Cardiac fibroblast (primary cell): ENCODE measurements at regions not wholly inside any gene's neighbourhood (a gene's known extent, or its start where the extent isn't known, plus 50 kb on each side); places are given as distances from the start of the nearest gene placed in this dataset.
A peak's percentile ranks its signal among the peaks of the same experiment; 100 is the strongest.

Experiments used
- DNase-seq, 2 donors: peaks; one replicate each; pipeline versions ENCODE4 v3.0.0 to v3.0.0-alpha.2; 2010; ENCODE audit warnings: low read depth in 2 of 2
- H3K4me3 ChIP-seq, 2 donors: replicated peaks in 1 of 2; 1 replicate in 1 of 2; 2 replicates in 1 of 2; pipeline ENCODE4 v1.5.1; 2011; ENCODE audit warnings: low read depth in 2 of 2, low read length in 2 of 2, mild to moderate bottlenecking in 2 of 2, moderate library complexity in 1 of 2
- CTCF ChIP-seq: IDR thresholded peaks from one replicate; pipeline ENCODE4 v1.5.1; 2011; ENCODE audit warnings: low read depth, mild to moderate bottlenecking, low read length, inconsistent platforms

GRCh38 chr12:116339062-116339461 is 61.6 kb upstream of the MED13L start:
- H3K4me3 ChIP-seq = no peak overlapping the region
- TF ChIP-seq CTCF = no peak
- DNase-seq = no peak

DNA sequence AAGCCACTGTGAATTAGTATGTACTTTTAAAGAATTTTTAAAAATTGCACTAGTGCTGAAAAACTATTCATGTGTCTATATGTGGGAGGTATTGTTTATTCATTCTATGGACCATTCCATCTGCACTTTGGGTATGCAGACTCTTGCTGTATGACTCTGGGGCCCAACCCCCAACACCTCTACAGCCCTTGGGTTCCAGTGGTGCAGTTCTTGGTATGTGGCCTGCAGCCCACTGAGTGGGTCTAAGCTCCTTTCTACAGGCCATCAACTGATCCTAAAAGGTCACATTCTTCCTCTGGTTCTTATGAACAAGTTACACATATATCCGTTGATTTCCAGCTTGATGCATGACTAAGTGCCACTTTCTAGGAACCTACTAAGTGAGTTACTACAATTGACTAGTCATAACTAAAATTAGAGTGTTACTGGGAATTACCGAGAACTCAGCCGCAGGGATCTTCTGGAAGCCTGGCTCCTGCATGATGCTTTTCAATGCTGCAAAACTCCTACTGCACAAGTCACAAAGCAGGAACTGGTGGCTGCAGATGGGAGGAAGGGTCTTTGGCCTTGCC is 62.4 kb upstream of the MED13L start:
- TF ChIP-seq CTCF = no peak
- H3K4me3 ChIP-seq = no peak overlapping the region
- DNase-seq = peak; percentile 20 to 40

GRCh38 chr12:116343331-116343884 is 65.9 kb upstream of the MED13L start:
- DNase-seq = no peak
- H3K4me3 ChIP-seq = no peak overlapping the region
- no peak for TF ChIP-seq CTCF

DNA sequence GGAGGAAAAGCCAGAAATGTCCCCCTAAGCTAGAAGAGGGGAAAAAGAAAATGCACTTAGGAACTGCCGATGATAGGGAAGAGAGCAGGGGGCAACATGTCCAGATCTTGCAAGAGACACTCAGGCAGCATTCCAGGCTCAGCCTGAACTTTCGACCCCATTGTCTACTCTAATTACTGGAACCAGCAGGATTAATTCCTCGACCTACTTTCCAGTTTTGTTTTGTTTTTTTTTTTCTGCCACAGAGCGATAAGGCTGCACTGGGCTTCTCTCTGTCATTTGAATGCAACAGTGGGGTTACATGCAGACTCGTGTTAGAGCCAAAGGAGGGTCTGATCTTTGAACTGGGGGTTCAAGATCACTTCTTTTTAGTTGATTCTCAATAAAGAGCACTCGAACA is 68.7 kb upstream of the MED13L start:
- no peak for TF ChIP-seq CTCF
- peak in 1 of 2 donors; percentile 63 for DNase-seq
- no peak overlapping the region for H3K4me3 ChIP-seq

DNA sequence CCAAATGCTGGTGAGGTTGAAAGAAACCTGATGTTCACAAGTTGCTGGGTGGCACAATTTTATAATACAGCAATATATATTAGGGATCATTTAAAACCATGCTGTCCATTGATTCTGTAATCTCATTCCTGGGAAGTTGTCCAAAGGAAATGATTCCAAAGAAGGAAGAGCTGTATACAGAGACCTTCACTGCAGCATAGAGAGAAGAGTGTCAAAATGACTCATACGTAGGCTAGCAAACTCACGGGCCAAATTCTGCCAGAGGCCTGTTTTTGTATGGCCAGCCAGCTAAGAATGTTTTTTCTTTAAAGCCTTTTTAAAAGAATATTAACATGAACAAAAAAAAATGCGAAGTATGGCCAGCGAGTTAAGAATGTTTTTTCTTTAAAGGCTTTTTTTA is 69.2 kb upstream of the MED13L start:
- no peak for TF ChIP-seq CTCF
- peak; percentile 73 to 94 for DNase-seq
- H3K4me3 ChIP-seq = no peak overlapping the region

DNA sequence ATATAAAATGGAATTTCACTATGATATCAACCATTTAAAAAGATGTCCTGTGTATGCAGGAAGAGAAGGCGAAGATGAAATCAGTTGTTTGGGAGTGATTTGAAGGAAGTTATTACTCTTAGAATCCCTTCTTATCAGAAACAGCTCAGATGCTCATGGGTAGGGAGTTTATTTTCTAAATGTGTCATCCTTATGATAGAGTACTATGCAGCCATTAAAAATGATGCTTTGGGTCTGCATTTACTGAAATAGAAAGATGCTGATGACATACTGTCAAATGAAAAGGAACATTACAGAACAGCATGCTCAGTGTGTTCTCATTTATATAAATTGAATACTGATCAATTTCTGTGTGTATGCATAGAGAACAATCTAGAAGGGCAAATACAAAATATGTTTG is 69.8 kb upstream of the MED13L start:
- no peak for TF ChIP-seq CTCF
- H3K4me3 ChIP-seq = no peak overlapping the region
- DNase-seq = no peak

GRCh38 chr12:116352315-116352835 is 74.9 kb upstream of the MED13L start:
- no peak for DNase-seq
- H3K4me3 ChIP-seq = no peak overlapping the region
- TF ChIP-seq CTCF = no peak
